ENCODE measurements at regions not wholly inside any gene's neighbourhood (a gene's known extent, or its start where the extent isn't known, plus 50 kb on each side); places are given as distances from the start of the nearest gene placed in this dataset.

DNA sequence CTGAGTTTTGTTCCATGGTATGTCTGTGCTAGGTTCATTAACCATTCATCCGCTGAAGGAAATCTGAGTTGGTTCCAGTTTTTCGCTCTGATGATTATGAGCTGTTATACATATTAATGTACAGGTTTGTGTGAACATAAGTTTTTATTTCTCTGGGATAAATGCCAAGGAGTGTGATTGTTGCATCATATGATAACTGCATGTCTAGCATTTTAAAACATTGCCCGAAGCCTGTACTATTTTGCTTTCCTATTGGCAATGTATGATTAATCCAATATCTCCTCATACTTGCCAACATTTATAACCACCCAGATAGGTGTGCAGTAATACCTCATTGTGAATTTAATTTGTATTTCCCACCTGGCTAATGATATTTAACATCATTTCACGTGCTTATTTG is 322.7 kb downstream of the ZNF326 start:
- Histone ChIP-seq H3K27me3 (ENCODE audit: insufficient read depth) (no peaks in the 10 kb centered on the region), H3K9me2 (ENCODE audit: insufficient read depth) (no peaks in the 10 kb centered on the region), H3K4me2 (no peak overlapping the region), H3K4me3 (no peak overlapping the region), H3K36me3 (ENCODE audit: insufficient read depth) (no peaks in the 10 kb centered on the region), H3K4me1 (ENCODE audit: insufficient read depth) (no peaks in the 10 kb centered on the region), H4K20me1 (replicated peaks; ENCODE audit: insufficient read depth) (no peaks in the 10 kb centered on the region), H2AFZ (no peak overlapping the region), H3F3A (replicated peaks; ENCODE audit: low read depth) (no peaks in the 10 kb centered on the region), H3K79me2 (replicated peaks; ENCODE audit: insufficient read depth) (no peaks in the 10 kb centered on the region), H3K27ac (ENCODE audit: low read depth) (no peak overlapping the region)
- no peak overlapping the region for H3K27ac Mint-ChIP-seq
- H3K36me3 Mint-ChIP-seq (ENCODE audit: low read depth), result no peaks in the 10 kb centered on the region
- H3K4me1 Mint-ChIP-seq, result no peaks in the 10 kb centered on the region; the same call in 2 of the 3 replicates
- DNase-seq (ENCODE audit: low spot score) (no peak), ATAC-seq (no peak)
- no peaks in the 10 kb centered on the region for H3K9me3 Mint-ChIP-seq
- no peak overlapping the region for H3K4me3 Mint-ChIP-seq
- TF ChIP-seq, protein P1, sequence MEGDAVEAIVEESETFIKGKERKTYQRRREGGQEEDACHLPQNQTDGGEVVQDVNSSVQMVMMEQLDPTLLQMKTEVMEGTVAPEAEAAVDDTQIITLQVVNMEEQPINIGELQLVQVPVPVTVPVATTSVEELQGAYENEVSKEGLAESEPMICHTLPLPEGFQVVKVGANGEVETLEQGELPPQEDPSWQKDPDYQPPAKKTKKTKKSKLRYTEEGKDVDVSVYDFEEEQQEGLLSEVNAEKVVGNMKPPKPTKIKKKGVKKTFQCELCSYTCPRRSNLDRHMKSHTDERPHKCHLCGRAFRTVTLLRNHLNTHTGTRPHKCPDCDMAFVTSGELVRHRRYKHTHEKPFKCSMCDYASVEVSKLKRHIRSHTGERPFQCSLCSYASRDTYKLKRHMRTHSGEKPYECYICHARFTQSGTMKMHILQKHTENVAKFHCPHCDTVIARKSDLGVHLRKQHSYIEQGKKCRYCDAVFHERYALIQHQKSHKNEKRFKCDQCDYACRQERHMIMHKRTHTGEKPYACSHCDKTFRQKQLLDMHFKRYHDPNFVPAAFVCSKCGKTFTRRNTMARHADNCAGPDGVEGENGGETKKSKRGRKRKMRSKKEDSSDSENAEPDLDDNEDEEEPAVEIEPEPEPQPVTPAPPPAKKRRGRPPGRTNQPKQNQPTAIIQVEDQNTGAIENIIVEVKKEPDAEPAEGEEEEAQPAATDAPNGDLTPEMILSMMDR (conservative IDR thresholded peaks at IDR 0.05; ENCODE audit: low read depth in 2 of 2), result no peak
- TF ChIP-seq POLR2AphosphoS5 (IDR thresholded peaks at IDR 0.05; ENCODE audit: low read depth) (no peak), ZNF114 (CRISPR knock-in tag; IDR thresholded peaks at IDR 0.05) (no peak), JUNB (IDR thresholded peaks at IDR 0.05; ENCODE audit: unreplicated experiment) (no peak), CREB1 (CRISPR knock-in tag; IDR thresholded peaks at IDR 0.05; ENCODE audit: low read depth) (no peak), EZH2 (IDR thresholded peaks at IDR 0.05; ENCODE audit: low read depth, unreplicated experiment) (no peak), EZH2phosphoT487 (IDR thresholded peaks at IDR 0.05; ENCODE audit: unreplicated experiment) (no peak), STAT1 (IDR thresholded peaks at IDR 0.05; ENCODE audit: unreplicated experiment) (no peak), NANOG (IDR thresholded peaks at IDR 0.05; ENCODE audit: borderline replicate concordance) (no peak), ZNF331 (CRISPR knock-in tag; IDR thresholded peaks at IDR 0.05; ENCODE audit: low read depth) (no peak)
- TF ChIP-seq, protein P2, sequence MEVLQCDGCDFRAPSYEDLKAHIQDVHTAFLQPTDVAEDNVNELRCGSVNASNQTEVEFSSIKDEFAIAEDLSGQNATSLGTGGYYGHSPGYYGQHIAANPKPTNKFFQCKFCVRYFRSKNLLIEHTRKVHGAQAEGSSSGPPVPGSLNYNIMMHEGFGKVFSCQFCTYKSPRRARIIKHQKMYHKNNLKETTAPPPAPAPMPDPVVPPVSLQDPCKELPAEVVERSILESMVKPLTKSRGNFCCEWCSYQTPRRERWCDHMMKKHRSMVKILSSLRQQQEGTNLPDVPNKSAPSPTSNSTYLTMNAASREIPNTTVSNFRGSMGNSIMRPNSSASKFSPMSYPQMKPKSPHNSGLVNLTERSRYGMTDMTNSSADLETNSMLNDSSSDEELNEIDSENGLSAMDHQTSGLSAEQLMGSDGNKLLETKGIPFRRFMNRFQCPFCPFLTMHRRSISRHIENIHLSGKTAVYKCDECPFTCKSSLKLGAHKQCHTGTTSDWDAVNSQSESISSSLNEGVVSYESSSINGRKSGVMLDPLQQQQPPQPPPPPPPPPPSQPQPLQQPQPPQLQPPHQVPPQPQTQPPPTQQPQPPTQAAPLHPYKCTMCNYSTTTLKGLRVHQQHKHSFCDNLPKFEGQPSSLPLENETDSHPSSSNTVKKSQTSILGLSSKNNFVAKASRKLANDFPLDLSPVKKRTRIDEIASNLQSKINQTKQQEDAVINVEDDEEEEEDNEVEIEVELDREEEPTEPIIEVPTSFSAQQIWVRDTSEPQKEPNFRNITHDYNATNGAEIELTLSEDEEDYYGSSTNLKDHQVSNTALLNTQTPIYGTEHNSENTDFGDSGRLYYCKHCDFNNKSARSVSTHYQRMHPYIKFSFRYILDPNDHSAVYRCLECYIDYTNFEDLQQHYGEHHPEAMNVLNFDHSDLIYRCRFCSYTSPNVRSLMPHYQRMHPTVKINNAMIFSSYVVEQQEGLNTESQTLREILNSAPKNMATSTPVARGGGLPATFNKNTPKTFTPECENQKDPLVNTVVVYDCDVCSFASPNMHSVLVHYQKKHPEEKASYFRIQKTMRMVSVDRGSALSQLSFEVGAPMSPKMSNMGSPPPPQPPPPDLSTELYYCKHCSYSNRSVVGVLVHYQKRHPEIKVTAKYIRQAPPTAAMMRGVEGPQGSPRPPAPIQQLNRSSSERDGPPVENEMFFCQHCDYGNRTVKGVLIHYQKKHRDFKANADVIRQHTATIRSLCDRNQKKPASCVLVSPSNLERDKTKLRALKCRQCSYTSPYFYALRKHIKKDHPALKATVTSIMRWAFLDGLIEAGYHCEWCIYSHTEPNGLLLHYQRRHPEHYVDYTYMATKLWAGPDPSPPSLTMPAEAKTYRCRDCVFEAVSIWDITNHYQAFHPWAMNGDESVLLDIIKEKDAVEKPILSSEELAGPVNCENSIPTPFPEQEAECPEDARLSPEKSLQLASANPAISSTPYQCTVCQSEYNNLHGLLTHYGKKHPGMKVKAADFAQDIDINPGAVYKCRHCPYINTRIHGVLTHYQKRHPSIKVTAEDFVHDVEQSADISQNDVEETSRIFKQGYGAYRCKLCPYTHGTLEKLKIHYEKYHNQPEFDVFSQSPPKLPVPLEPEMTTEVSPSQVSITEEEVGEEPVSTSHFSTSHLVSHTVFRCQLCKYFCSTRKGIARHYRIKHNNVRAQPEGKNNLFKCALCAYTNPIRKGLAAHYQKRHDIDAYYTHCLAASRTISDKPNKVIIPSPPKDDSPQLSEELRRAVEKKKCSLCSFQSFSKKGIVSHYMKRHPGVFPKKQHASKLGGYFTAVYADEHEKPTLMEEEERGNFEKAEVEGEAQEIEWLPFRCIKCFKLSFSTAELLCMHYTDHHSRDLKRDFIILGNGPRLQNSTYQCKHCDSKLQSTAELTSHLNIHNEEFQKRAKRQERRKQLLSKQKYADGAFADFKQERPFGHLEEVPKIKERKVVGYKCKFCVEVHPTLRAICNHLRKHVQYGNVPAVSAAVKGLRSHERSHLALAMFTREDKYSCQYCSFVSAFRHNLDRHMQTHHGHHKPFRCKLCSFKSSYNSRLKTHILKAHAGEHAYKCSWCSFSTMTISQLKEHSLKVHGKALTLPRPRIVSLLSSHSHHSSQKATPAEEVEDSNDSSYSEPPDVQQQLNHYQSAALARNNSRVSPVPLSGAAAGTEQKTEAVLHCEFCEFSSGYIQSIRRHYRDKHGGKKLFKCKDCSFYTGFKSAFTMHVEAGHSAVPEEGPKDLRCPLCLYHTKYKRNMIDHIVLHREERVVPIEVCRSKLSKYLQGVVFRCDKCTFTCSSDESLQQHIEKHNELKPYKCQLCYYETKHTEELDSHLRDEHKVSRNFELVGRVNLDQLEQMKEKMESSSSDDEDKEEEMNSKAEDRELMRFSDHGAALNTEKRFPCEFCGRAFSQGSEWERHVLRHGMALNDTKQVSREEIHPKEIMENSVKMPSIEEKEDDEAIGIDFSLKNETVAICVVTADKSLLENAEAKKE (CRISPR knock-in tag; IDR thresholded peaks at IDR 0.05), result no peak
- TF ChIP-seq, protein P3, sequence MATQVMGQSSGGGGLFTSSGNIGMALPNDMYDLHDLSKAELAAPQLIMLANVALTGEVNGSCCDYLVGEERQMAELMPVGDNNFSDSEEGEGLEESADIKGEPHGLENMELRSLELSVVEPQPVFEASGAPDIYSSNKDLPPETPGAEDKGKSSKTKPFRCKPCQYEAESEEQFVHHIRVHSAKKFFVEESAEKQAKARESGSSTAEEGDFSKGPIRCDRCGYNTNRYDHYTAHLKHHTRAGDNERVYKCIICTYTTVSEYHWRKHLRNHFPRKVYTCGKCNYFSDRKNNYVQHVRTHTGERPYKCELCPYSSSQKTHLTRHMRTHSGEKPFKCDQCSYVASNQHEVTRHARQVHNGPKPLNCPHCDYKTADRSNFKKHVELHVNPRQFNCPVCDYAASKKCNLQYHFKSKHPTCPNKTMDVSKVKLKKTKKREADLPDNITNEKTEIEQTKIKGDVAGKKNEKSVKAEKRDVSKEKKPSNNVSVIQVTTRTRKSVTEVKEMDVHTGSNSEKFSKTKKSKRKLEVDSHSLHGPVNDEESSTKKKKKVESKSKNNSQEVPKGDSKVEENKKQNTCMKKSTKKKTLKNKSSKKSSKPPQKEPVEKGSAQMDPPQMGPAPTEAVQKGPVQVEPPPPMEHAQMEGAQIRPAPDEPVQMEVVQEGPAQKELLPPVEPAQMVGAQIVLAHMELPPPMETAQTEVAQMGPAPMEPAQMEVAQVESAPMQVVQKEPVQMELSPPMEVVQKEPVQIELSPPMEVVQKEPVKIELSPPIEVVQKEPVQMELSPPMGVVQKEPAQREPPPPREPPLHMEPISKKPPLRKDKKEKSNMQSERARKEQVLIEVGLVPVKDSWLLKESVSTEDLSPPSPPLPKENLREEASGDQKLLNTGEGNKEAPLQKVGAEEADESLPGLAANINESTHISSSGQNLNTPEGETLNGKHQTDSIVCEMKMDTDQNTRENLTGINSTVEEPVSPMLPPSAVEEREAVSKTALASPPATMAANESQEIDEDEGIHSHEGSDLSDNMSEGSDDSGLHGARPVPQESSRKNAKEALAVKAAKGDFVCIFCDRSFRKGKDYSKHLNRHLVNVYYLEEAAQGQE (IDR thresholded peaks at IDR 0.05; ENCODE audit: unreplicated experiment), result no peak
- TF ChIP-seq, protein P4, sequence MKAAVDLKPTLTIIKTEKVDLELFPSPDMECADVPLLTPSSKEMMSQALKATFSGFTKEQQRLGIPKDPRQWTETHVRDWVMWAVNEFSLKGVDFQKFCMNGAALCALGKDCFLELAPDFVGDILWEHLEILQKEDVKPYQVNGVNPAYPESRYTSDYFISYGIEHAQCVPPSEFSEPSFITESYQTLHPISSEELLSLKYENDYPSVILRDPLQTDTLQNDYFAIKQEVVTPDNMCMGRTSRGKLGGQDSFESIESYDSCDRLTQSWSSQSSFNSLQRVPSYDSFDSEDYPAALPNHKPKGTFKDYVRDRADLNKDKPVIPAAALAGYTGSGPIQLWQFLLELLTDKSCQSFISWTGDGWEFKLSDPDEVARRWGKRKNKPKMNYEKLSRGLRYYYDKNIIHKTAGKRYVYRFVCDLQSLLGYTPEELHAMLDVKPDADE (IDR thresholded peaks at IDR 0.05), result no peak
- H3K27me3 Mint-ChIP-seq (ENCODE audit: insufficient read depth, low read depth, poor library complexity), result peaks cover 2% of the 10 kb centered on the region

All from GM23338 (cell line).